Common myeloid progenitor, CD34-positive (primary cell): ENCODE measurements at regions not wholly inside any gene's neighbourhood (a gene's known extent, or its start where the extent isn't known, plus 50 kb on each side); places are given as distances from the start of the nearest gene placed in this dataset.

ENCODE experiments used
- CTCF ChIA-PET: fragments of 350-600 bp; sonication (Branson Sonifier 250); formaldehyde crosslinking; loops from one replicate; lab custom pipeline; 2021; ENCODE audit warnings: antibody characterized with exemption; lab: Charles Lee
- POLR2A ChIA-PET: fragments of 350-600 bp; sonication (Branson Sonifier 250); formaldehyde crosslinking; loops from one replicate; lab custom pipeline; 2021; ENCODE audit warnings: antibody characterized with exemption; lab: Charles Lee
- DNase-seq, 3 donors: peaks; one replicate each; pipeline versions ENCODE4 v3.0.0 to v3.0.0-alpha.2; 2013
- H3K27ac ChIP-seq, 2 experiments: 1 replicate in 1 of 2; 2 replicates in 1 of 2; pipeline ENCODE4 v1.7.0; 2013; ENCODE audit warnings: inconsistent platforms in 2 of 2, low read length in 2 of 2, mild to moderate bottlenecking in 2 of 2, low read depth in 1 of 2, moderate library complexity in 1 of 2; ENCODE audit not compliant: severe bottlenecking in 2 of 2, insufficient read depth in 1 of 2, poor library complexity in 1 of 2
- H3K27me3 ChIP-seq, 5 experiments: replicated peaks in 2 of 5; 1 replicate in 3 of 5; 2 replicates in 2 of 5; pipeline versions ENCODE4 v1.6.1 to v1.7.0; 2013; ENCODE audit warnings: low read length in 4 of 5, mild to moderate bottlenecking in 2 of 5, moderate library complexity in 2 of 5, inconsistent platforms in 1 of 5; ENCODE audit not compliant: insufficient read depth in 5 of 5, control insufficient read depth in 4 of 5
- H3K36me3 ChIP-seq, 4 experiments: 1 replicate in 2 of 4; 2 replicates in 2 of 4; pipeline versions ENCODE4 v1.6.1 to v1.7.0; 2013; ENCODE audit warnings: low read length in 3 of 4, control low read depth in 1 of 4, mild to moderate bottlenecking in 1 of 4; ENCODE audit not compliant: control insufficient read depth in 4 of 4, insufficient read depth in 4 of 4
- H3K4me1 ChIP-seq, 4 experiments: 1 replicate in 3 of 4; 2 replicates in 1 of 4; pipeline versions ENCODE4 v1.6.1 to v1.7.1; 2013; ENCODE audit warnings: low read length in 3 of 4, mild to moderate bottlenecking in 3 of 4, control low read depth in 1 of 4, inconsistent platforms in 1 of 4, moderate library complexity in 1 of 4; ENCODE audit not compliant: control insufficient read depth in 4 of 4, insufficient read depth in 4 of 4; ENCODE audit errors: control extremely low read depth in 1 of 4
- H3K4me3 ChIP-seq, 7 experiments: 1 replicate in 4 of 7; 2 replicates in 3 of 7; pipeline versions ENCODE4 v1.5.1 to v1.7.0; 2013; ENCODE audit warnings: mild to moderate bottlenecking in 7 of 7, low read length in 6 of 7, moderate library complexity in 6 of 7, inconsistent platforms in 2 of 7, low read depth in 2 of 7, control low read depth in 1 of 7; ENCODE audit not compliant: insufficient read depth in 4 of 7, control insufficient read depth in 1 of 7; ENCODE audit errors: extremely low read depth in 1 of 7
- H3K9me3 ChIP-seq, 5 experiments: 1 replicate in 4 of 5; 2 replicates in 1 of 5; pipeline versions ENCODE4 v1.6.1 to v1.7.1; 2013; ENCODE audit warnings: low read length in 4 of 5, mild to moderate bottlenecking in 2 of 5, inconsistent platforms in 1 of 5, low read depth in 1 of 5, moderate library complexity in 1 of 5; ENCODE audit not compliant: control insufficient read depth in 4 of 5, insufficient read depth in 2 of 5; ENCODE audit errors: control extremely low read depth in 1 of 5
- WGBS: methylation state at CpG from one replicate; pipeline ENCODE4 v1.1.5; 2013; ENCODE audit not compliant: insufficient coverage; 5-methylcytosine and 5-hydroxymethylcytosine counted together

DNA sequence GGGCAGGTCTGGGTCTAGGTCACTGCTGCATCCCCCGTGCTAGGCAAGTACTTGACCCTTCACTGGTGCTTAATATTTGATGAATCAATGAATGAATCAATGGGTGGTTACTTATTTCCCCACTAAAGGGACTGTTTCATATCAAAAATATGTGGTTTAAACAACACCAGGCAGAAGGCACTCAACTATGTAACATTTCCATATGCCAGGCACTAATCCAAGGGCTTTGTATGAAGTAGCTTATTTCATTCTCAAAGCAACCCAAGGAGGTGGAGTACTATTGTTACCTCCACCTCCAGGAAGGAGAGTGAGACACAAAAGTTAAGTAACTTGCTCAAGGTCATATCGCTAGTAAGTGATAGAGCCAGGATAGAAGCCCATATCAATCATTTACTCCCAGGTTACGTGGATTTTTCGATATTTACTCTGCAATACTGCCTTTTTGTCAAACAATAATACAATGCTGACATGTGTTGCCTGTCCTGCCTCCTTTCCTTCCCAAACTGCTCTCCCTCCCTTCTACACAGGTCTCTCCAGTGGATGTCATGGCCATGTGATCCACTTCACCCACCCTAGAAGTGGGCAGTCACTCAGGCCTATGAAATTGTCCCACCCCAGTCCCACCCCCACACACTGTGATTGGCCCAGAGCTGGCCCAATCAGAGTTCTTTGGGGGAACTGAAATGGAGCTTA is 142.8 kb downstream of the ETS2 start:
- 96% methylated on average over 3 of the region's 4 CpGs for WGBS
- H3K4me1 ChIP-seq, result peaks cover 0 to 3% (median 0%) of the 10 kb centered on the region in 4 experiments
- no peak overlapping the region for H3K27ac ChIP-seq
- no peak overlapping the region for H3K4me3 ChIP-seq
- H3K27me3 ChIP-seq, result no peaks in the 10 kb centered on the region
- H3K9me3 ChIP-seq, result no peaks in the 10 kb centered on the region
- DNase-seq, result no peak
- ChIA-PET CTCF (interaction anchor here (1.0 kb wide), 1 partner anchor 11 kb away, joined by 5 read pairs; no protein-coding TSS in a partner anchor), POLR2A (no interaction called here)
- no peaks in the 10 kb centered on the region for H3K36me3 ChIP-seq

DNA sequence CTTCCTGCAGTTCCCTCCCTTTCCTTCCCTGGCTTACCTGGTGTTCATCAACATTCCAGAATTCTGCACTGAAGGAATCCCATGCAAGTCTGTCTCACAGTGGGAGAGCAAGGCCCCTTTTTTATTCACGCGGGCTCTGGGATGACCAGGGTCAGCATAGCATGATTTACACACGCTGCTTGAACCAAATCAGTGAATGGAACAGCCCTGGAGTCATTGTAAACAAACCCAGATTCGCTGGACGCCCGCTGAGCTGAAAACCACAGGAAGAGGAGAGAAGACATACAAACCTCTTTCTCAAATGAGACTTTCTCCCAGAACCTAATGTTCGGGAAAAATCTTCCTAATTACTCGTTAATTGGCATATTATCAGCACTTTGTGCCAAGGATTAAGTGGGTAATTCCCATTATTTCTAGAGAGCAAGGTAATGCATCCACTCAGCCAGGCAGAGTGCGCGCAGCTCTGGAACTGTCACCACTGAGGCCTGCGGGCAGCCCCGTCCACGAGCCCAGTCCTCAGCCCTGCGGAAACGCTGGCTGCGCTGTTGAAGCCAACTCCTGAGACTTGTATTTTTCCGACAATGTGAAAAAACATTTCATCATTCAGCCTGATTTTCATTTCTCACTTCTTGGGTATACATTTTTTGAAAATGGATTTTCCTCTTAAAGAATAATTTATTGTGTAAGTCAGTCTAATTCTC is 140.0 kb downstream of the ETS2 start:
- Histone ChIP-seq H3K36me3 (no peaks in the 10 kb centered on the region), H3K4me3 (no peak overlapping the region), H3K4me1 (peaks cover 0 to 3% (median 0%) of the 10 kb centered on the region in 4 experiments), H3K27me3 (no peaks in the 10 kb centered on the region), H3K9me3 (peaks cover 0 to 3% (median 0%) of the 10 kb centered on the region in 5 experiments), H3K27ac (no peak overlapping the region)
- ChIA-PET POLR2A (no interaction called here), CTCF (interaction anchor here (0.7 to 1.4 kb wide), 2 partner anchors 11 to 14 kb away, joined by 3 to 4 read pairs; no protein-coding TSS in a partner anchor)
- 80% methylated on average over 14 of the region's 17 CpGs for WGBS
- no peak for DNase-seq

DNA sequence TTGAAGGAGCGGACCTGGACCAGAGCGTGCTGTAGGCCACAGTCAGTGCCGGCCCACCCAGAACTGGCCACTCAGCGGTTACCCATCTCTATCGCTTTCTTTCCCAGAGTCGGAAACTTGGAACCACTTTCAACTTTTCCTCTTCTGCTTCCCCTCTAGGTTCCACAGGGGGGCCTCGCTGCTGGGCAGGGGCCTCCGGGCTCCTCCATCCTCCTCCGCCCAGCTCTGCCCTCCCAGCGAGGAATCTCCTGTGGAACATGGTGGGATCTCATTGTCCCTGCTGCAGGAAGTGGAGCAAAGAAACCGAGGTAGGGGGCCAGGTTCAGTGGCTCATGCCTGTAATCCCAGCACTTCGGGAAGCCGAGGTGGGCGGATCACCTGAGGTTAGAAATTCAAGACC is 139.2 kb downstream of the ETS2 start:
- peaks cover 0 to 3% (median 0%) of the 10 kb centered on the region in 5 experiments for H3K9me3 ChIP-seq
- POLR2A ChIA-PET, result no interaction called here
- no peak overlapping the region for H3K27ac ChIP-seq
- H3K27me3 ChIP-seq, result no peaks in the 10 kb centered on the region
- no peaks in the 10 kb centered on the region for H3K36me3 ChIP-seq
- CTCF ChIA-PET, result interaction anchor here (0.7 to 1.4 kb wide), 2 partner anchors 11 to 15 kb away, joined by 3 to 4 read pairs; no protein-coding TSS in a partner anchor
- no peak for DNase-seq
- 90% methylated on average over 8 of the region's 14 CpGs for WGBS
- H3K4me3 ChIP-seq, result no peak overlapping the region
- H3K4me1 ChIP-seq, result peaks cover 0 to 3% (median 0%) of the 10 kb centered on the region in 4 experiments

GRCh38 chr21:38944402-38944801 is 138.7 kb downstream of the ETS2 start:
- CTCF ChIA-PET, result no interaction called here
- peaks cover 0 to 3% (median 0%) of the 10 kb centered on the region in 5 experiments for H3K9me3 ChIP-seq
- no peaks in the 10 kb centered on the region for H3K27me3 ChIP-seq
- H3K27ac ChIP-seq, result no peak overlapping the region
- H3K4me1 ChIP-seq, result peaks cover 0 to 3% (median 0%) of the 10 kb centered on the region in 4 experiments
- H3K4me3 ChIP-seq, result no peak overlapping the region
- POLR2A ChIA-PET, result no interaction called here
- no peaks in the 10 kb centered on the region for H3K36me3 ChIP-seq
- DNase-seq, result no peak
- 99% methylated on average over 9 of the region's 11 CpGs for WGBS

GRCh38 chr21:38942748-38943211 is 137.1 kb downstream of the ETS2 start:
- H3K27me3 ChIP-seq, result no peaks in the 10 kb centered on the region
- H3K9me3 ChIP-seq, result peaks cover 0 to 3% (median 0%) of the 10 kb centered on the region in 5 experiments
- no peaks in the 10 kb centered on the region for H3K36me3 ChIP-seq
- WGBS, result 98% methylated on average over 7 of the region's 7 CpGs
- no peak for DNase-seq
- no peak overlapping the region for H3K4me3 ChIP-seq
- ChIA-PET POLR2A (interaction anchor here (0.5 kb wide), 1 partner anchor 107 kb away, joined by 3 read pairs; no protein-coding TSS in a partner anchor), CTCF (no interaction called here)
- H3K27ac ChIP-seq, result no peak overlapping the region
- H3K4me1 ChIP-seq, result peaks cover 0 to 10% (median 5%) of the 10 kb centered on the region in 4 experiments

DNA sequence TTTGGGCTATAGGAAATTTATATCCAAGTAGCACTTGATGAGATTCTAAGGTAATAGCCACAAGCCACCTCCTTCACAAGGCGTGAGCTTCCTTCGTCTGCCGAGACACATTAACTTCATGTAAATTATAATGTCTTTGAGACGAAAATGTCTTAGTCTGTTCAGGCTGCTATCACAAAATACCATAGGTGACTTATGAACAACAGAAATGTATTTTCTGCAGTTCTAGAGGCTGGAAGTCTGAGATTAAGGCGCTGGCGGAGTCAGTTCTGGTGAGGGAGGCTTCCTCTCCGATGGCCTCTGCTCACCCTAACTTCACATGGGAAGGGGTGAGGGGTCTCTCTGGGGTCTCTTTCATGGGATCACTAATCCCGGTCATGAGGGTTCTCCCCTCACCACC is 133.0 kb downstream of the ETS2 start:
- Histone ChIP-seq H3K9me3 (peaks cover 0 to 3% (median 0%) of the 10 kb centered on the region in 5 experiments), H3K4me1 (peaks cover 0 to 24% (median 3%) of the 10 kb centered on the region in 4 experiments), H3K4me3 (no peak overlapping the region), H3K27ac (no peak overlapping the region), H3K27me3 (no peaks in the 10 kb centered on the region), H3K36me3 (no peaks in the 10 kb centered on the region)
- POLR2A ChIA-PET, result no interaction called here
- CTCF ChIA-PET, result no interaction called here
- WGBS, result 87% methylated on average over 4 of the region's 8 CpGs
- DNase-seq, result peak in 1 of 3 donors; percentile 52
